GM18508 (cell line): ENCODE measurements at regions not wholly inside any gene's neighbourhood (a gene's known extent, or its start where the extent isn't known, plus 50 kb on each side); places are given as distances from the start of the nearest gene placed in this dataset.

Source experiments
- ATAC-seq: cut with Tn5 transposase; IDR thresholded peaks from one replicate; pipeline ENCODE4 v1.9.1; 2021; ENCODE audit warnings: moderate number of reproducible peaks; ENCODE audit not compliant: insufficient read depth, unreplicated experiment

DNA sequence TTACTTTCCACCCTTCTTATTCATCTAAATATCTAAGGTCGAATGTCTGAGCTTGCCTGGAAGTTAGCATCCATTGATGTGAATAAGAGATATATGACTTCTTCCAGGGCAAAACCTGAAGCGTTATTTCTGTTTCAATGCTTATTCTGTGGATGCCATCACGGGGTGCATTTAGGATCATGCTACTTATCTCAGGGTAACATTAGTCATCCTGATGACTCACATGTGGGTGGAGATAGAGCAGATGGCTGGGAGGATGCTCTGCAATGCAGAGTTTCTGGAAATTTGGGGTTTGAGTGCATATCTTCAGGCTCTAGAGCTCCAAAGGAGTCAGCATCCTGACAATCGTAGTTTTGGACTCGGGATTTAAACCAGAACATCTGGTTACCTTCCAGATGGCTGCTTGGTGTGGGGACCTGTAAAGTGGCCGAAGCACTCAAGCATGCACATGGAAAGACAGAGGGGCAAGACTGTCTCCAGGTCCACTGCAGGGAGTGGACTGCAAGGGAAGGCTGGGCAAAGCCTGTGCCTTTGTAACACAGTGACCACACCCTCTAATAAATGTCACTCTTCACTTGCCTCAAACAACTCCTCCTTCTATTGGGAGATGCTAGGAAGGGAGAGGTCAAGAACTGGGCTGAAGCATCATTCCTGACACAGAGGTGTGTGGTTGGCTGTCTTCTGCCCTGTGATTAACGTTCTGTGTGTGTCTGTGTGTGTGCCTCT, 175.2 kb upstream of the SALL1 start:
- ATAC-seq: no peak

DNA sequence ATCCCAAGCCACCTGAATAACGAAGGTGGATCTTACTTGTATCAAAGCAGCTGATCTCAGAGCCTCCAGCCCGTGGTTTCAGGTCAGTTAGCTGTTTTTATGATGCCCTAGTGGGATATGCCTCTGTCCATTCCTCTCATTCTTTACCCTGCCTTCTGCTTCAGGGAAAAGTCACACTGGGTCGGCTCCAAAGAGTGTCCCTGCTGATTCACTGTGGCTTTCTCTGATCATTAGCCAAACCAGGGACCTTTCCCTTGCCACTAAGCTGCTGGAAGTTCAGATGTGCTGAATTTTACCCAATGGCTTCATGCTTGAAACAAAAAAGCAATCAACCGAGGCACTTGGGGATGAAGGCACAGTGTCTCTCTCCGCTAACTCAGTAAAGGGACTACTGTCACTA, 170.2 kb upstream of the SALL1 start:
- ATAC-seq: no peak

DNA sequence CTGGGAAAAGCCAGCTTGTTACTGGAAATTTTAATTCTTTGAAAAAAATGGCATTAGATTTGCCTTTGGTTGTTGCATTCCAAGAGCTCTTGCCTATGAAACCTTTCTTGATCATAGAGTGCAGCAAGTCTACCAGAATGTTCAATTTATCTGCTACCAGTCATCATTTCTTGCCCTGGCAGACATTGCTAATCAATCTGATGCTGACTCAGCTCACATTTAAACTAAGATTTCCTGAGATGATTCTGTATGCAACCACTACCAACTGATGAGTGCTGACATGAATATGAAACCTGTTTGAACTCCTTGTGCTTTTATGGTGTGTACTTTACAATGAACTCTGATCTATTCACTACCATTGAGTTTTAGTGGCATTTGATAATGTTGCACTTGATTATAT, 166.5 kb upstream of the SALL1 start:
- no peak for ATAC-seq

DNA sequence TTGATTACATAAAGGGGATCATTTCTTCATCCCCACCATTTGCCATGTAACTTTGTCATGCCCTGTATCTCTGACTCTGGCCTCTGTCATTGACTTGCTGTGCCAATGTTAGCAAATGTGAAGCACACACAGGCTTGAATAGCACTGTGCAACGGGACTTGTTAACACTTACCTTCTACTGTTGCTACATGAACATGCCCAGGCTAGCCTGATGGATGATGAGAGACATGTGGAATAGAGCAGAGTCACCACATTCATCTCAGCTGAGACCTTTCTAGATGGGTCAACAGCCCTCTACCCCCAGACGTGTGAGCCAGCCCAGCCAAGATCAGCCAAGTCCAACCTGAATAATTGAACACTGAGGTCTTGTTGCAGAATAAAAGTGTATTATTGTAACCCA, 162.1 kb upstream of the SALL1 start:
- no peak for ATAC-seq

DNA sequence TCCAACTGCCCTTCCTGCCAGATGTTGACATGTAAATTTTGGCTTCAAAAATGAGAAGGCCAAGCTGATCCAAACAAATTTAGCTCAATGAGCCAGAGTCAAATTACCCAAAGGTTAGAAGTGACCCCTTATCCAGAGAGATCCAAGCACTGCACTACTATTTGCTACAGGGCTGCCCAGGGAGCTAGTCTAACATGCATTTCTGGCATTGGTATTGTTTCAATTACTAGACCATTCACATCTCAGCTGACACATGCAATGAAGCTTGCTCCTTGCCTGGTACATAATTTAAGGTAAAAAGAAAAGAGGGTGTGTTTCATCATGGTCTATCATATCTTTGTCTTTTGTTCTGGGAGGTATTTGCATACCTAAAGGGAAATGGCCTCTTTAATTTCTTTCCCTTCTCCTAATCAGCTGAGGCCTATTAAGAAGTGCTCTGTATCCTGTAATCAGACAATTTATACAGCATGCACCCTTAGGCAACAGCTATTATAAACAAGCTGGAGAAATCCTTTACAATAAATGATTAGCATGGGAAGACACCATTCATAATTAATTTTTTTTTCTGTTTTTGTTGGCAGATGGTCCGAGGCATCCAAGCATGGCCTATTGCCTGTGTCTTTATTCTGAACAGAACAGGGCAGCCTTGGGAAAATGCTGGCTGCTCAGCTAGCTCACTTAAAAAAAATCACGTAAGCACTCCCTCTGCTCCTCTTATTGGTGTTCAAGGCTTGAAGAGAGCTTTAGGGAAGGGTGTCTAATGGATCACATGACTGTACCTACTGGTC, 161.5 kb upstream of the SALL1 start:
- ATAC-seq: no peak

DNA sequence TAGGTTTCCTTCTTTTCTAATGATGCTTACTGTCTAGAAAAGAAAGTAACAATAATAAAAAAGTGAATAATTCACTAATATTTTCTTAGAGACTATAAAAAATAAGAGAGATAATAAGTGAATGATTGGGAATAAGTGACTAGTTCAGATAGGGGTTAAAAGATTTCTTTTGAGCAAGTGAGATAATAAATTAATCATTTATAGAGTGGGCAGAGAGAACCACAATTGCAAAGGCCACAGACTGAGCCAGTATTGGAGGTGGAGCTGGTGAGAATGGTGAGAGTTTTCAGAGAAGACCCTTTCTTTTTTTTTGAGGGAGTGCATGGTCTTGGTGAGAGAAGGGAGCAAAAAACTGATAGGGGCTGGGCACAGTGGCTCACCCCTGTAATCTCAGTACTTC, 159.1 kb upstream of the SALL1 start:
- ATAC-seq: no peak

DNA sequence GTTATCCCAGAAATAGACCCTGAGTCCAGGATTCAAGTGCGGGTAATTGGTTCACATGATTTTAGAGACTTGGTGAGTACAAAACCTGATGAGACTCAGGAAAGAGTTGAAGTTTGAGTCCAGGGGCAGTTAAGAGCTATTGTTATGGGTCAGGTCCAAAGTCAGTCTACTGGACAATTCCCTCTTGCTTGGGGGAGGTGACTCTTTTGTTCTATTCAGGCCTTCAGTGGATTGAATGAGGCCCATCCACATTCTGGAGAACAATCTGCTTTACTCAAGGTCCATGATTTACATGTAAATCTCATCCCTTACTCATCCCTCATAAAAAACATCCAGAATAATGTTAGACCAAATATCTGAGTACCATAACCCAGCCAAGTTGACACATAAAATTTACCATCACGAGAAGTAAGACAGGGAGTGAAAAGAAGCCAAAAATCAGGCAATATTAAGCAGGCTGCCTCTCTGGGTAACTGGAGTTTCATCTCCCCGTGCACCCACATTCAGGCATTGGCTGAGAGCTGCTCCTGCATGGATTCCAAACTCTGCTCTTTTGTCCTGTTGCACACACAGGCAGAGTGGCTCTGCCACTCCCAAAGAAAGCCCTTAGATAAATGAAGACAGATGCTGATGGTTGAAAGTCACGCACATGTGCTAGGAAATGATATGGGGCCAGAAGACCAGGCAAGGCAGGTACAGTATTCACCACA, 156.0 kb upstream of the SALL1 start:
- no peak for ATAC-seq

DNA sequence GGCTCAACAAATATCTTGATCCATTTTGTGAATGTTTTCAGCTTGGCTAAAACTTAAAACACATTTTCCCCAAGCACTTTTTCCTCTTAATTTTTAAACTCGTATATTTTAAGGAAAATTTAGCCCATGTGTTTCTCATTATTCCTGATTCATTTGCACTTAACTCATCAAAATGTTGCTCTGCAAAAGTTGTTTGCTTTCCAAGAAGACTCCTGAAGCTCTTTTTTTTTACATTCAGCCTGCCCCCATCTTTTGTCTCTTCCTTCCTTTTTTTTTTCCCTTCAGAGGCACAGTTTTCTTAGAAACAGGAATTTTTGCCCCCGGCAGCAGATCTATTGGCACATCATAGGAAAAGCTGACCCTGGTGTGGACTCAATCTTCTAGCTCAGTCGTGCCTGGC, 155.0 kb upstream of the SALL1 start:
- ATAC-seq: no peak

DNA sequence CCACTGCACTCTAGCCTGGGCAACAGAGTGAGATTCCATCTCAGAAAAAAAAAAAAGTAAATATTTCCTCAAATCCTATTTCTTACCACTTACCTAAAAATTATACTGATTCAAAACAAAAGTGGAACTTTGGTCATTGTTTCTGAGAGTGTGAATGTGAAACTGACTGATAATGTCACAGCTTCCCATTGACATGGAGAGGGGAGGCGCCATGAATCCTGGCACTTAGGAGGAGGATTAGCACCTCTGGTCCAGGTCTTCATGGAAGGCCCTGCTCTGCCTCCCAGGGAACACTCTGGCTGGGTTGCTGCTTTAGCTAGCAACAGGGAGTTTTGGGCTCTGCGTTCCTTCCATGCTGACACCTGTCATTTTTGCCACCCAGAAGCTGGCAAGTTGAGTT, 154.3 kb upstream of the SALL1 start:
- ATAC-seq: no peak

DNA sequence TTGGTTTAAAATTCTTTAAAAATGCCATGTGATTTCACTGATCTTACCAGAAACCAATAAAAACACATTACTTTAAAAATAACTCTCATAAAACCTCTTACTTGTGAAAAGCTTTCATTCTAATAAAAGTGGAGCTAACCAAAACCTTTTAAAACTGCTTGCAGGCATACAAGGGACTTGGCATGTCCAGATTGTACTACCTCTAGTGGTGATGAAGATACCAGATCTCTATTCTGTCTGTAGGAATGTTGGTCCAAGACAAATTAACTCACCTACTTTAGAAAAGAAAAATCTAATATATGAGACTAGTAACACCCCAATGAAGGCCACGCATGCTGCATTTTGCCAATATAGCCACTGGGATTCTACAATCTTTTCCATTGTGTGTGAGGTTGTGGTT, 151.0 kb upstream of the SALL1 start:
- no peak for ATAC-seq

DNA sequence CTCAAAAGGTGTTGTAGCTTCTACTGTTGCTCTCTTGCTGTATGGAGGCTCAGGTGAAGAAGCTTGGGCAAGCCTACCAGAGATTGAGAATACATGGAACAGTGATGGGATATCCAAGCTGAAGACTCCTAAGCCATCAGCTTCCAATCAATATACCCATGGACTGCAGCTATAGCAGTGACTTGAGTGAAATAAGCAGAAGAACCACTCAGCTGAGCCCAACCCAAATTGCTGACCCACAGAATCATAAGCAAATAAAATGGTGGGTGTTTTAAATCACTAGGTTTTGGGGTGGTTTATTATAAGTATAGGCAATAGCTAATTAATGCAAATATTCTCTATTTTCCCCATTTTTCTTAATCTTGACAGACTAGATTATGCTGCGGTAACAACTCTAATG, 147.7 kb upstream of the SALL1 start:
- ATAC-seq: no peak

DNA sequence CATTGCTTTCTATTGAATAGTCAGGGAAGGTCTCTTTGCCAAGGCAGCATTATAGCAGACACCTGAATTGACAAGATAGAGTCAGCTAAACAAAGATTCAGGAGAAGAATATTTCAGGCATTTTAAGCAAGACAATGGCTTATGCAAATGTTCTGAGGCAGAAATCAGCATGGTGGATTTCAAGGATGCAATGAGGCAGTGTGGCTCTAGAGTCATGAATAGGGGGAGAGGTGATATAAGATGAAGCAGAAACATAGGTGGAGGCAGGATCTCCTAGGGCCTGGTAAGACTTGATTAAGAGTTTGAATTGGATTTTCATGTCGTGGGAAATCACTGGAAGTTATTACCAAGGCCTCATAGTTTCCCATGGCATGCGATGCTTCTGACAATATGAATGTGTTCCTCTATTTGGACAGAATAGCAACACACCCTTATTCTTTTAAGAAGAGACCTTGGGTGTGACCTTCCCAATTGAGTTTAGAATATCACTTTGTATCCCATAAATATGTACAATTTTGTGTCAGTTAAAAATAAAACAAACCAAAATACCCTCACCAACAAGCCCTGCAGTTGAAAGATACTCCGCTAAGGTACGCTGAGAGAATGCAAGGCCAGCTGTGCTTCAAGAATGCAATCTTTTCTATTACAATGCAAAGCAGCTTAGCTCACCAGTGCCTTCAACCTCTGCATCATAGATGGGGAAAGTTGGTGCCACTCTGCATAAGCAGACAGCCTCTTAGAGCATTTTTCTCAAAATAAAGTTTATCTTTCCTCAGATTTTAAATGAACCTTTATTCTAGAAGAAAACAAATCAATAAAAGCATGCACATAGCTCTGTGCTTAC, 139.6 kb upstream of the SALL1 start:
- ATAC-seq: no peak

DNA sequence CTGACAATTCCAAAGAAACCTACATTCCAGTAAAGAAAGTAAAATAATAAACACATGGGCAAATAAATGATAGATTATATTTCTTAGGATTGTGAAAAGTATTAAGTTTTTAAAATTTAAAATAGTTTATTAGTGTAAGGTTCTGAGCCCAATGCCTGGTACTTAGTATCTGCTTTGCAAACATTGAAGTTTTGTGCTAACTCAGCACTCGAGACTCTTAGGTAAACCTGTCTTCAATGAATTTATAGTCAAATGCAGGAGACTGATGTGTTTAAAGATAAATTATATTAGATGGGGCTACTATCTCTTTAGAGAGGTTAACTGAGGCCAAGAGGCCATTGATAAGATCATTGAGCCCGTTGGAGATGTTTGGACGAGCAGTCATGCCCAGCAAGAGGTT, 138.3 kb upstream of the SALL1 start:
- ATAC-seq: no peak

DNA sequence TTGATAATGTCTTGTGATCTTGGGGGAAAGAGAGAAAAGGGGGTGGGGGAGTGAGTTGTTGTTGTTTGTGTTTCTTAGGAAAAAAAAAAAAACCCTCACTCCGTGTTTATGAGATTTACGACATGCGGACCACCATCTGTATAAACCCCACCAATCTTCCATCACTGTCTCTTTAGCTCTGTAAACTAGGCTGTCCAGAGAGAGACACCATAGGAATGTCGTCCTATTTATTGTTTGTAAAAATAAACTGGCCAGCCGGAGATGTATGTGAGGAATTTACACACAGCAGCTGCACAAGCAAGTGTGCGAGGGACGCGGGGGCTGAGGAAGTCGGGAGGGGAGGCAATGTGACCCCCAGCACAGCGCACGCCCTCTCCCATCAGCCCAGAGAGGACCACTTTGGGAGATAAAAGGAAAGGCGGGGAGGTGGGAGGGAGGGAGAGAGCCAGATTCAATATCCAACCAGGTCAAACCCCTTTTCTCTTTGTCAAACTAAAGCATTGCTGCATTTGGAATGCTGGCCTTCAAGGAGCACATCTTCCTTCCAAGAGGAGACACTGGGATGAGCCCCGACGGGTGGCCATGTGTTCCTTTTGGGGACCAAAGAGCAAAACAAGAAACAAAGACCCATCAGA, 136.2 kb upstream of the SALL1 start:
- ATAC-seq: no peak

DNA sequence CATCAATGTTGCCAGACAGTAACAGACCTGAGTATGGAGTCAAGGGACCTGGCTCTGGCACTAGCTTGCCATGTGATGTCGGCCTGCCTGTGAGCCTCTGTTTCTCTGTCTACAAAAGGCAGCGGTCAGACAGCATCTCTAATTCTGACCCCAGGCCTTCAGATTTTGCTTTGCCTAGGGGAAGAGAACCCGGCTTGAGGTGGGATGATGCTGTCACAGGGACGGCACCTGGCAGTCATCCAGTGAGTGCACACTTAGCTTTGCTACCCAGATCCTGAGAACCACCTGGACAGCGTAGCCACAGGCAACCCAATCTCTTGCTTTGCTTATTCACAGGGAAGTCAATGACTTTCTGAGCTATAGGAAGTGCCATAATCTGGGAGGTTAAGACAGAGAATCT, 135.2 kb upstream of the SALL1 start:
- ATAC-seq: no peak

DNA sequence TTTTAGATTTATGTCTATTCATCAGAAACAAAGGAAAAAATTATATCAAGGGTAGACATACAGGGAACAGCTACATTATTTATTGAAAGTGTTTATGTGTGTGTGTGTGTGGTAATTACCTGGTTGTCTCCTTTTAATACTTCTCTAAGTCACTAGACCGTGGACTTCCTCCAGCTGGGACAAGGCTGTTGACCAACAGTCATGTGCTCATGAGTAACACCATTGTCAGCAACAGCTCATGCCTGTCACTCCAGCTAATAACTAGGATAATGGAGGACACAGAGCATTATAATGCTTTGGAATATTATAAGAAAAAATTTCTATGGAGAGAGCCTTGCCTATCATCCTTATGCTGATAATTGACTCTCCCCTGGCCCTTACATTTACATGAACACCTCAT, 125.3 kb upstream of the SALL1 start:
- ATAC-seq: no peak

DNA sequence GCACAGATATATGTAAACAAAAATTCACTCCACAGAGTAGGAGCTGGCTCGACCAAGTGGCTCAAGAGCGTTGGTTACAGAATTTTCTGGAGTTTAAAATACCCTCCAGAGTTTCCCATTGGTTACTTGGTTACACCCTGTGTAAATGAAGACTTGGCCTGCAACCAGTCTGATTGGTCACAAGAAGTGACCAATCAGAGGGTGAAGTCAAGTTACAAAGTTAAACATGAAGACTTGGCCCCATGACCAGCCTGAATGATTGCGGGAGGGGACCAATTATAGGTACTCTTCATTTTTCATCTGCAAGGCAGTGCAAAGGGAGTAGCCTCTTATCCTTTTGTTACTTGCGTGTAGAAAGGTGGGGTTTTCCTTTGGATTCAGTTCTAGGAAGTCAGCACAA, 121.3 kb upstream of the SALL1 start:
- ATAC-seq: no peak

DNA sequence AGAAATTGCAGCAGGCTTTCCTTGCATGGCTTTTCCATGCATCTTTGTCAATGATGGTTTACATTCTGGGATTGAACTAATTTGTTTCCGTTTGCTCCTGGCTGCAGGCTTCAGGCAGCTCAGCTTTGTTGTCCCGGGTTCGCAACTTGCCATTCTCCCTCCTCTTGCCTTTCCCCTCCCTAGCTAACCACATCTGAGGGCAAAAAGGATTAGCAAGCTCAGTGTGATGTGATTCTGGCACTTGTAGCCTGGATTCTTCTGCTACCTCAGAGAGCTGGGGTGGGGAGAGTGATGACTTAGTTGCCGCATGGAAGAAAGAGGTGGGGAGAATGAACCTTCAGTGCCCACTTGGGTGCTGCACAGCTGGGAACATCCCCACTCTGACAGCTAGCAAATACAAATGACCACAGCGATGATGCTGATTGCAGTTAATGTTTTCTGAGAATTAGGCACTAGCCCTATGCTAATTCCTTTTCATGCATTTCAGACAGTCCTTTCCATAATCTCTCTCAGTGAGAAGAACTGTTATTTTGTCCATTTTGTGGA, 120.2 kb upstream of the SALL1 start:
- ATAC-seq: no peak

DNA sequence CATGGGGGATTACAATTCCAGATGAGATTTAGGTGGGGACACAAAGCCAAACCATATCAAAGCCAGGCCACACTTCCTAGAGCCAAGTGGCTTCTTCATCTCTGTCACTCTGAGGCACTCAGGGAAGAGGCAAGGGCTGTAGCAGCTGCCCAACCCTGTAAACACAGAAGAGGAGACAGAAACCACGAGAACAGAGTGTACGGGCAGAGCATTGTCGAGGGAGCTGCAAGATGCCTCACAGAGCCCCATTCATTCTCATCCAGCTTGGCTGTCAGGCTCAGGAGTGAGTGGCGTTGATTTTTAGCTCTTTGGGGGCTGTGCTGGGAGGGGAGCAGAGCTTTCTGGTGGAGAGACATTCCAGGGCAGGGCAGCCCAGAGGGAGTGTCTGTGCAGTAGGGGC, 117.2 kb upstream of the SALL1 start:
- ATAC-seq: no peak

DNA sequence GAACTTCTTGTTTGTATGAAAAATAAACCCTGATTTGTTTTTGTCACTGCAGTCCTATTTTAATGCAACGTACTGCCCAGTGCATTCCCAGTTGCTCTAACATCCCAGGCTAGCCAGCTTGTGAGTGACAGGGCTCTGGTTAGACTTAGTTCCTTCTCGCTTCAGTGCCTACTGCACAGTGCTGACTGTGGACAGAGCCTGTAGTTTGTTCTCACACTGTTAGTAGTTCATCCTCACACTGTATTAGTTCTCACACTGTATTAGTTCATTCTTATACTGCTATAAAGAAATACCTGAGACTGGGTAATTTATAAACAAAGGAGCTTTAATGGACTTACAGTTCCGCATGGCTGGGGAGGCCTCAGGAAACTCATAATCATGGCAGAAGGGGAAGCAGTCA, 116.6 kb upstream of the SALL1 start:
- no peak for ATAC-seq
